ENCODE measurements at regions not wholly inside any gene's neighbourhood (a gene's known extent, or its start where the extent isn't known, plus 50 kb on each side); places are given as distances from the start of the nearest gene placed in this dataset.
"Not testable (repeated sequence)": the region's sequence is repeated elsewhere in the genome, so short reads cannot be mapped to it uniquely, and the experiment has no call there.

GRCh38 chr10:28859791-28860190 lies 182.5 kb downstream of the BAMBI start:
- no peak for DNase-seq (ENCODE audit: low read depth)

GRCh38 chr10:28862219-28862618 lies 184.9 kb downstream of the BAMBI start:
- no peak for DNase-seq (ENCODE audit: low read depth)

- no peak for DNase-seq (ENCODE audit: low read depth)
Measured at GRCh38 chr10:28869606-28870201, 192.4 kb downstream of the BAMBI start.

- DNase-seq (ENCODE audit: low read depth), result no peak
Measured at GRCh38 chr10:28871665-28872064, 194.3 kb downstream of the BAMBI start.

- no peak for DNase-seq (ENCODE audit: low read depth)
Measured at GRCh38 chr10:28872587-28873165, 195.4 kb downstream of the BAMBI start.

- DNase-seq (ENCODE audit: low read depth), result no peak
Measured at GRCh38 chr10:28873540-28873939, 196.2 kb downstream of the BAMBI start.

- no peak for DNase-seq (ENCODE audit: low read depth)
Measured at GRCh38 chr10:28874210-28874609, 196.9 kb downstream of the BAMBI start.

GRCh38 chr10:28875549-28876081 lies 198.3 kb downstream of the BAMBI start:
- no peak for DNase-seq (ENCODE audit: low read depth)

- DNase-seq (ENCODE audit: low read depth), result no peak
Measured at GRCh38 chr10:28878236-28878970, 201.1 kb downstream of the BAMBI start.

GRCh38 chr10:28879246-28879645 lies 201.9 kb downstream of the BAMBI start:
- DNase-seq (ENCODE audit: low read depth), result no peak

- DNase-seq (ENCODE audit: low read depth), result no peak
Measured at GRCh38 chr10:28879875-28880682, 202.8 kb downstream of the BAMBI start.

- DNase-seq (ENCODE audit: low read depth), result no peak
Measured at GRCh38 chr10:28880683-28880950, 203.3 kb downstream of the BAMBI start.

- DNase-seq (ENCODE audit: low read depth), result no peak
Measured at GRCh38 chr10:28881171-28881882, 204.0 kb downstream of the BAMBI start.

GRCh38 chr10:28883741-28884423 lies 206.6 kb downstream of the BAMBI start:
- no peak for DNase-seq (ENCODE audit: low read depth)

- DNase-seq (ENCODE audit: low read depth), result no peak
Measured at GRCh38 chr10:28890121-28890950, 213.0 kb downstream of the BAMBI start.

GRCh38 chr10:28891058-28891713 lies 213.9 kb downstream of the BAMBI start:
- DNase-seq (ENCODE audit: low read depth), result no peak

- no peak for DNase-seq (ENCODE audit: low read depth)
Measured at GRCh38 chr10:28892818-28893547, 215.7 kb downstream of the BAMBI start.

GRCh38 chr10:28894146-28894545 lies 216.8 kb downstream of the BAMBI start:
- DNase-seq (ENCODE audit: low read depth), result no peak

- DNase-seq (ENCODE audit: low read depth), result not testable (repeated sequence)
Measured at GRCh38 chr10:28895671-28896070, 218.3 kb downstream of the BAMBI start.

All from stimulated activated CD8-positive, alpha-beta memory T cell treated with anti-CD3 and anti-CD28 coated beads, Interleukin-4, amount 100 ng/mL, for 24 hours (primary cell).